ENCODE measurements at regions not wholly inside any gene's neighbourhood (a gene's known extent, or its start where the extent isn't known, plus 50 kb on each side); places are given as distances from the start of the nearest gene placed in this dataset.
"Not testable (repeated sequence)": the region's sequence is repeated elsewhere in the genome, so short reads cannot be mapped to it uniquely, and the experiment has no call there.

GRCh38 chr1:30551603-30552002, 171.8 kb downstream of the MATN1 start:
- DNase-seq, result no peak
- H3K9me3 ChIP-seq, result no peaks in the 10 kb centered on the region
- in situ Hi-C loops (cut with MboI; ENCODE audit: low sequenced_read_pairs in 4 of 4) (no loop called here), intact Hi-C loops (cut with DNase I; ENCODE audit: low total_unique reads) (no loop called here)
- H3K4me1 ChIP-seq, result no peaks in the 10 kb centered on the region
- no peaks in the 10 kb centered on the region for H3K27me3 ChIP-seq
- TF ChIP-seq CTCF (IDR thresholded peaks at IDR 0.05 in 4 of 5, conservative IDR thresholded peaks at IDR 0.05 in 1 of 5), result no peak
- TF ChIP-seq POLR2A (IDR thresholded peaks at IDR 0.05), result no peak
- H3K27ac ChIP-seq, result no peak overlapping the region
- H3K36me3 ChIP-seq, result no peaks in the 10 kb centered on the region
- ATAC-seq, result no peak
- no peak overlapping the region for H3K4me3 ChIP-seq

- TF ChIP-seq POLR2A (IDR thresholded peaks at IDR 0.05) (no peak), CTCF (IDR thresholded peaks at IDR 0.05 in 4 of 5, conservative IDR thresholded peaks at IDR 0.05 in 1 of 5) (no peak)
- no peaks in the 10 kb centered on the region for H3K4me1 ChIP-seq
- ATAC-seq, result no peak
- intact Hi-C loops (cut with DNase I; ENCODE audit: low total_unique reads), result no loop called here
- H3K27ac ChIP-seq, result no peak overlapping the region
- no peaks in the 10 kb centered on the region for H3K27me3 ChIP-seq
- no peak overlapping the region for H3K4me3 ChIP-seq
- H3K36me3 ChIP-seq, result no peaks in the 10 kb centered on the region
- no peak for DNase-seq
- no peaks in the 10 kb centered on the region for H3K9me3 ChIP-seq
- in situ Hi-C loops (cut with MboI; ENCODE audit: low sequenced_read_pairs in 4 of 4), result no loop called here
Observed at GRCh38 chr1:30550365-30551220, 172.8 kb downstream of the MATN1 start.

- H3K27ac ChIP-seq; in situ Hi-C loops (cut with MboI; ENCODE audit: low sequenced_read_pairs in 4 of 4); H3K4me3 ChIP-seq; H3K27me3 ChIP-seq; intact Hi-C loops (cut with DNase I; ENCODE audit: low total_unique reads); H3K4me1 ChIP-seq; ATAC-seq; H3K36me3 ChIP-seq; H3K9me3 ChIP-seq; DNase-seq: not testable (repeated sequence)
Observed at GRCh38 chr1:30549872-30550271, 173.5 kb downstream of the MATN1 start.

- Histone ChIP-seq H3K9me3 (no peaks in the 10 kb centered on the region), H3K4me1 (no peaks in the 10 kb centered on the region), H3K4me3 (no peak overlapping the region), H3K27ac (no peak overlapping the region), H3K36me3 (no peaks in the 10 kb centered on the region), H3K27me3 (no peaks in the 10 kb centered on the region)
- ATAC-seq (no peak), DNase-seq (no peak)
- intact Hi-C loops (cut with DNase I; ENCODE audit: low total_unique reads), result no loop called here
- no peak for TF ChIP-seq POLR2A (IDR thresholded peaks at IDR 0.05)
- no peak for TF ChIP-seq CTCF (IDR thresholded peaks at IDR 0.05 in 4 of 5, conservative IDR thresholded peaks at IDR 0.05 in 1 of 5)
- in situ Hi-C loops (cut with MboI; ENCODE audit: low sequenced_read_pairs in 4 of 4), result no loop called here
Observed at GRCh38 chr1:30548294-30548693, 175.1 kb downstream of the MATN1 start.

DNA sequence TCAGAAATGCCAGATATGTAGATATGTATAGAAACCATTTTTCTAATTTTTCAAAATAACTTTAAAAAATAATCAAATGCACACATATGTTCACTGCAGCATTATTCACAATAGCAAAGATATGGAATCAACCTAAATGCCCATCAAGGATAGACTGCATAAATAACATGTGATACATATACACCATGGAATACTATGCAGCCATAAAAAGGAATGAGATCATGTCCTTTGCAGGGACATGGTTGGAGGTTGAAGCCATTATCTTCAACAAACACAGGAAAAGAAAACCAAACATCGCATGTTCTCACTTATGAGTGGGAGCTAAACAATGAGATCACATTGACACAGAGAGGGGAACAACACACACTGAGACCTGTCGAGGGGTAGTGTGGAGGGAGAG, 176.1 kb downstream of the MATN1 start:
- DNase-seq; in situ Hi-C loops (cut with MboI; ENCODE audit: low sequenced_read_pairs in 4 of 4); ATAC-seq; H3K9me3 ChIP-seq; H3K27me3 ChIP-seq; H3K27ac ChIP-seq; H3K4me3 ChIP-seq; H3K36me3 ChIP-seq; H3K4me1 ChIP-seq; intact Hi-C loops (cut with DNase I; ENCODE audit: low total_unique reads): not testable (repeated sequence)

DNA sequence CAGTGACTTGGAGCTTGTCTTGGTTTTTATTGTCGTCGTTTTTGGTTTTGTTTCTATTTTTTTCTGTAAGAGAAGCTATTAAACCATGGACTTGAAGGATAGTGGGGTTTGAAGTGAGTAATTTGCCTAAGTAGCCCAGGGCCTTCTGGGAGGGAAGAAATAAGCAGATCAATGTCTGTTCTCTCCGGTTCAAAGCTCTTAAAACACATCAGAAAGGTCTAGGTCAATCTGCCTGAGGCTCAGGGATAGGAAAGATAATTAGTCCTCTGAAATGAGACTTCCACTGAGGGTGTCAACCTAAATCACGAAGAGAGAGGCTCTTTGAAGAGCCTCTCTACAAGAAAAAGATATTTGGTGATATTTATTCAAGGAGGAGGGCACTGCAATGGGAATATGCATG, 178.0 kb downstream of the MATN1 start:
- Histone ChIP-seq H3K4me3 (no peak overlapping the region), H3K27ac (no peak overlapping the region), H3K27me3 (no peaks in the 10 kb centered on the region), H3K4me1 (no peaks in the 10 kb centered on the region), H3K36me3 (no peaks in the 10 kb centered on the region), H3K9me3 (no peaks in the 10 kb centered on the region)
- in situ Hi-C loops (cut with MboI; ENCODE audit: low sequenced_read_pairs in 4 of 4), result no loop called here
- DNase-seq (no peak), ATAC-seq (no peak)
- TF ChIP-seq POLR2A (IDR thresholded peaks at IDR 0.05) (no peak), CTCF (IDR thresholded peaks at IDR 0.05 in 4 of 5, conservative IDR thresholded peaks at IDR 0.05 in 1 of 5) (no peak)
- intact Hi-C loops (cut with DNase I; ENCODE audit: low total_unique reads), result no loop called here

All from gastrocnemius medialis (tissue), 4 donors.